Activated naive CD4-positive, alpha-beta T cell treated with anti-CD3 and anti-CD28 coated beads for 36 hours (primary cell): ENCODE measurements at regions not wholly inside any gene's neighbourhood (a gene's known extent, or its start where the extent isn't known, plus 50 kb on each side); places are given as distances from the start of the nearest gene placed in this dataset.

Experiments
- CTCF ChIA-PET: fragments of 350-600 bp; sonication (Branson Sonifier 250); formaldehyde crosslinking; loops from one replicate; lab custom pipeline; 2021; ENCODE audit warnings: antibody characterized with exemption; lab: Charles Lee
- DNase-seq: peaks from one replicate; pipeline ENCODE4 v3.0.0-alpha.2; 2020
- H3K27ac Mint-ChIP-seq: one replicate; pipeline ENCODE4 v1.8.0; 2021; ENCODE audit warnings: mild to moderate bottlenecking, mixed read lengths
- H3K27me3 Mint-ChIP-seq: one replicate; pipeline ENCODE4 v1.8.0; 2021; ENCODE audit warnings: low read depth, mixed read lengths
- H3K36me3 Mint-ChIP-seq: one replicate; pipeline ENCODE4 v1.8.0; 2021; ENCODE audit warnings: low read depth, mixed read lengths
- H3K4me1 Mint-ChIP-seq: one replicate; pipeline ENCODE4 v1.8.0; 2021; ENCODE audit warnings: low read depth, mixed read lengths
- H3K4me3 Mint-ChIP-seq: one replicate; pipeline ENCODE4 v1.8.0; 2021; ENCODE audit warnings: mild to moderate bottlenecking, moderate library complexity, mixed read lengths
- H3K9me3 Mint-ChIP-seq: one replicate; pipeline ENCODE4 v1.8.0; 2021; ENCODE audit warnings: mixed read lengths
- intact Hi-C: fragments of 100-400 bp; cut with micrococcal nuclease; formaldehyde crosslinking; loops from one replicate; pipeline ENCODE4 v1.15.1; 2023

GRCh38 chr6:123747515-123747914, 56.1 kb upstream of the NKAIN2 start:
- no peaks in the 10 kb centered on the region for H3K36me3 Mint-ChIP-seq
- H3K9me3 Mint-ChIP-seq, result peaks cover 4% of the 10 kb centered on the region
- no peaks in the 10 kb centered on the region for H3K27me3 Mint-ChIP-seq
- intact Hi-C loops, result no loop called here
- no peak for DNase-seq
- CTCF ChIA-PET, result no interaction called here
- H3K4me3 Mint-ChIP-seq, result no peak overlapping the region
- no peak overlapping the region for H3K27ac Mint-ChIP-seq
- H3K4me1 Mint-ChIP-seq, result no peaks in the 10 kb centered on the region

- no peak overlapping the region for H3K27ac Mint-ChIP-seq
- CTCF ChIA-PET, result no interaction called here
- H3K36me3 Mint-ChIP-seq, result no peaks in the 10 kb centered on the region
- H3K4me1 Mint-ChIP-seq, result no peaks in the 10 kb centered on the region
- no peak for DNase-seq
- no peaks in the 10 kb centered on the region for H3K9me3 Mint-ChIP-seq
- intact Hi-C loops, result no loop called here
- no peak overlapping the region for H3K4me3 Mint-ChIP-seq
- H3K27me3 Mint-ChIP-seq, result no peaks in the 10 kb centered on the region
These were observed 57.8 kb upstream of the NKAIN2 start for GRCh38 chr6:123745895-123746294.

- CTCF ChIA-PET, result interaction anchor here (0.7 kb wide), 1 partner anchor 11 kb away, joined by 3 read pairs; no protein-coding TSS in a partner anchor
- intact Hi-C loops, result no loop called here
- Mint-ChIP-seq H3K27me3 (no peaks in the 10 kb centered on the region), H3K27ac (no peak overlapping the region), H3K4me3 (no peak overlapping the region), H3K4me1 (no peaks in the 10 kb centered on the region), H3K36me3 (no peaks in the 10 kb centered on the region), H3K9me3 (no peaks in the 10 kb centered on the region)
- no peak for DNase-seq
These were observed 58.8 kb upstream of the NKAIN2 start for GRCh38 chr6:123744840-123745239.

- Mint-ChIP-seq H3K27me3 (no peaks in the 10 kb centered on the region), H3K9me3 (no peaks in the 10 kb centered on the region), H3K27ac (no peak overlapping the region), H3K4me1 (no peaks in the 10 kb centered on the region), H3K36me3 (no peaks in the 10 kb centered on the region), H3K4me3 (no peak overlapping the region)
- CTCF ChIA-PET, result no interaction called here
- intact Hi-C loops, result no loop called here
- no peak for DNase-seq
These were observed 61.0 kb upstream of the NKAIN2 start for GRCh38 chr6:123742626-123743025.

GRCh38 chr6:123733180-123733579, 70.5 kb upstream of the NKAIN2 start:
- Mint-ChIP-seq H3K4me3 (no peak overlapping the region), H3K4me1 (no peaks in the 10 kb centered on the region), H3K27ac (no peak overlapping the region), H3K27me3 (no peaks in the 10 kb centered on the region), H3K36me3 (no peaks in the 10 kb centered on the region), H3K9me3 (peaks cover 1% of the 10 kb centered on the region)
- CTCF ChIA-PET, result interaction anchor here (0.6 kb wide), 1 partner anchor 12 kb away, joined by 3 read pairs; no protein-coding TSS in a partner anchor
- no peak for DNase-seq
- intact Hi-C loops, result no loop called here

- H3K4me1 Mint-ChIP-seq, result no peaks in the 10 kb centered on the region
- H3K9me3 Mint-ChIP-seq, result no peaks in the 10 kb centered on the region
- H3K4me3 Mint-ChIP-seq, result no peak overlapping the region
- H3K27ac Mint-ChIP-seq, result no peak overlapping the region
- no peaks in the 10 kb centered on the region for H3K36me3 Mint-ChIP-seq
- H3K27me3 Mint-ChIP-seq, result no peaks in the 10 kb centered on the region
- intact Hi-C loops, result loop anchor here (5.0 kb wide), 1 partner anchor 984 kb away; no protein-coding TSS in a partner anchor
- CTCF ChIA-PET, result no interaction called here
- no peak for DNase-seq
These were observed 79.8 kb upstream of the TRDN start for GRCh38 chr6:123716506-123716905.

- no peaks in the 10 kb centered on the region for H3K4me1 Mint-ChIP-seq
- intact Hi-C loops, result loop anchor here (1.0 to 5.0 kb wide), 2 partner anchors 299 to 983 kb away; no protein-coding TSS in a partner anchor
- H3K4me3 Mint-ChIP-seq, result no peak overlapping the region
- H3K27ac Mint-ChIP-seq, result no peak overlapping the region
- CTCF ChIA-PET, result interaction anchor here (1.0 to 1.5 kb wide), 4 partner anchors 8 to 303 kb away, joined by 3 to 7 read pairs (median 4); no protein-coding TSS in a partner anchor
- DNase-seq, result no peak
- no peaks in the 10 kb centered on the region for H3K9me3 Mint-ChIP-seq
- no peaks in the 10 kb centered on the region for H3K27me3 Mint-ChIP-seq
- H3K36me3 Mint-ChIP-seq, result no peaks in the 10 kb centered on the region
These were observed 78.5 kb upstream of the TRDN start for GRCh38 chr6:123715006-123715863.

- intact Hi-C loops, result no loop called here
- Mint-ChIP-seq H3K27ac (no peak overlapping the region), H3K4me3 (no peak overlapping the region), H3K27me3 (no peaks in the 10 kb centered on the region), H3K4me1 (no peaks in the 10 kb centered on the region), H3K36me3 (no peaks in the 10 kb centered on the region), H3K9me3 (no peaks in the 10 kb centered on the region)
- DNase-seq, result no peak
- CTCF ChIA-PET, result no interaction called here
These were observed 76.1 kb upstream of the TRDN start for GRCh38 chr6:123712831-123713230.

- intact Hi-C loops, result no loop called here
- H3K4me3 Mint-ChIP-seq, result no peak overlapping the region
- CTCF ChIA-PET, result no interaction called here
- no peaks in the 10 kb centered on the region for H3K9me3 Mint-ChIP-seq
- DNase-seq, result no peak
- H3K27me3 Mint-ChIP-seq, result no peaks in the 10 kb centered on the region
- H3K27ac Mint-ChIP-seq, result no peak overlapping the region
- H3K4me1 Mint-ChIP-seq, result no peaks in the 10 kb centered on the region
- H3K36me3 Mint-ChIP-seq, result no peaks in the 10 kb centered on the region
These were observed 66.2 kb upstream of the TRDN start for GRCh38 chr6:123702943-123703342.

GRCh38 chr6:123687864-123688263, 51.1 kb upstream of the TRDN start:
- H3K4me3 Mint-ChIP-seq, result no peak overlapping the region
- no peaks in the 10 kb centered on the region for H3K36me3 Mint-ChIP-seq
- intact Hi-C loops, result no loop called here
- CTCF ChIA-PET, result interaction anchor here (0.7 kb wide), 1 partner anchor 696 kb away, joined by 3 read pairs; no protein-coding TSS in a partner anchor
- no peak overlapping the region for H3K27ac Mint-ChIP-seq
- no peaks in the 10 kb centered on the region for H3K27me3 Mint-ChIP-seq
- no peaks in the 10 kb centered on the region for H3K4me1 Mint-ChIP-seq
- DNase-seq, result no peak
- no peaks in the 10 kb centered on the region for H3K9me3 Mint-ChIP-seq
